HFFc6 (cell line): ENCODE measurements at regions not wholly inside any gene's neighbourhood (a gene's known extent, or its start where the extent isn't known, plus 50 kb on each side); places are given as distances from the start of the nearest gene placed in this dataset.
"Not testable (repeated sequence)": the region's sequence is repeated elsewhere in the genome, so short reads cannot be mapped to it uniquely, and the experiment has no call there.

Experiments
- DNase-seq: peaks from one replicate; pipeline ENCODE4 v3.0.0-alpha.2; 2018
- H3K27ac Mint-ChIP-seq: 2 replicates; pipeline ENCODE4 v1.8.0; 2020; ENCODE audit warnings: mild to moderate bottlenecking, mixed read lengths
- H3K27me3 Mint-ChIP-seq: 2 replicates; pipeline ENCODE4 v1.8.0; 2021; ENCODE audit warnings: mild to moderate bottlenecking, moderate library complexity, mixed read lengths; ENCODE audit not compliant: insufficient read depth
- H3K36me3 Mint-ChIP-seq: 2 replicates; pipeline ENCODE4 v1.8.0; 2021; ENCODE audit warnings: low read depth, mixed read lengths
- H3K4me1 Mint-ChIP-seq: 2 replicates; pipeline ENCODE4 v1.8.0; 2020; ENCODE audit warnings: low read depth, mixed read lengths
- H3K4me3 Mint-ChIP-seq: 2 replicates; pipeline ENCODE4 v1.8.0; 2020; ENCODE audit warnings: mild to moderate bottlenecking, moderate library complexity, mixed read lengths
- H3K9me3 Mint-ChIP-seq: 2 replicates; pipeline ENCODE4 v1.8.0; 2020; ENCODE audit warnings: mild to moderate bottlenecking, mixed read lengths
- CTCF ChIP-seq: fragments of 200-600 bp; sonication (generic); IDR thresholded peaks from 2 replicates; pipeline ENCODE4 v1.5.0; 2021; ENCODE audit warnings: antibody characterized with exemption, mild to moderate bottlenecking

GRCh38 chr1:86633306-86633838 lies 71.0 kb upstream of the SH3GLB1 start:
- not testable (repeated sequence) for H3K9me3 Mint-ChIP-seq, H3K4me3 Mint-ChIP-seq, H3K27ac Mint-ChIP-seq, H3K4me1 Mint-ChIP-seq, H3K27me3 Mint-ChIP-seq, H3K36me3 Mint-ChIP-seq, DNase-seq

GRCh38 chr1:86633921-86634320 lies 70.5 kb upstream of the SH3GLB1 start:
- no peak for DNase-seq
- Mint-ChIP-seq H3K27ac (no peak overlapping the region), H3K9me3 (peaks cover 7% of the 10 kb centered on the region), H3K36me3 (no peaks in the 10 kb centered on the region), H3K4me3 (no peak overlapping the region), H3K27me3 (peaks cover 4% of the 10 kb centered on the region; the same call in 1 of the 2 replicates), H3K4me1 (no peaks in the 10 kb centered on the region)
- no peak for TF ChIP-seq CTCF

- no peak for DNase-seq
- Mint-ChIP-seq H3K9me3 (no peaks in the 10 kb centered on the region), H3K27me3 (peaks cover 6% of the 10 kb centered on the region; the same call in 1 of the 2 replicates), H3K4me1 (no peaks in the 10 kb centered on the region), H3K27ac (no peak overlapping the region), H3K36me3 (no peaks in the 10 kb centered on the region), H3K4me3 (no peak overlapping the region)
- no peak for TF ChIP-seq CTCF
Observed at GRCh38 chr1:86636898-86637297, 67.5 kb upstream of the SH3GLB1 start.

GRCh38 chr1:86640161-86640670 lies 64.2 kb upstream of the SH3GLB1 start:
- Mint-ChIP-seq H3K27me3 (peaks cover 6% of the 10 kb centered on the region; the same call in 1 of the 2 replicates), H3K36me3 (no peaks in the 10 kb centered on the region), H3K4me1 (no peaks in the 10 kb centered on the region), H3K9me3 (no peaks in the 10 kb centered on the region), H3K4me3 (no peak overlapping the region), H3K27ac (no peak overlapping the region)
- DNase-seq, result no peak
- no peak for TF ChIP-seq CTCF

- no peak for TF ChIP-seq CTCF
- Mint-ChIP-seq H3K27ac (no peak overlapping the region), H3K4me1 (no peaks in the 10 kb centered on the region)
Observed at GRCh38 chr1:86641318-86641717, 63.1 kb upstream of the SH3GLB1 start.

GRCh38 chr1:86644655-86645054 lies 59.7 kb upstream of the SH3GLB1 start:
- not testable (repeated sequence) for H3K27me3 Mint-ChIP-seq, H3K9me3 Mint-ChIP-seq, H3K4me1 Mint-ChIP-seq, H3K27ac Mint-ChIP-seq, DNase-seq, H3K4me3 Mint-ChIP-seq, H3K36me3 Mint-ChIP-seq

More at GRCh38 chr1:86641318-86641717, 63.1 kb upstream of the SH3GLB1 start:
- Mint-ChIP-seq H3K27me3 (peaks cover 6% of the 10 kb centered on the region; the same call in 1 of the 2 replicates), H3K36me3 (no peaks in the 10 kb centered on the region), H3K4me3 (no peak overlapping the region), H3K9me3 (no peaks in the 10 kb centered on the region)
- DNase-seq, result no peak
